HG03469 (cell line): ENCODE measurements at regions not wholly inside any gene's neighbourhood (a gene's known extent, or its start where the extent isn't known, plus 50 kb on each side); places are given as distances from the start of the nearest gene placed in this dataset.

ENCODE experiments used
- ATAC-seq: cut with Tn5 transposase; IDR thresholded peaks from one replicate; pipeline ENCODE4 v1.9.1; 2021; ENCODE audit warnings: mild to moderate bottlenecking, moderate library complexity, moderate number of reproducible peaks; ENCODE audit not compliant: unreplicated experiment

- ATAC-seq: peak; percentile 95
Measured at GRCh38 chr6:165884813-165885765, 222.0 kb upstream of the PDE10A start.

- no peak for ATAC-seq
Measured at GRCh38 chr6:165883851-165884640, 221.0 kb upstream of the PDE10A start.

- no peak for ATAC-seq
Measured at GRCh38 chr6:165881806-165882205, 218.8 kb upstream of the PDE10A start.

- no peak for ATAC-seq
Measured at GRCh38 chr6:165880686-165881085, 217.6 kb upstream of the PDE10A start.

GRCh38 chr6:165877773-165878172, 214.7 kb upstream of the PDE10A start:
- no peak for ATAC-seq

GRCh38 chr6:165877192-165877591, 214.2 kb upstream of the PDE10A start:
- no peak for ATAC-seq

GRCh38 chr6:165876588-165876987, 213.5 kb upstream of the PDE10A start:
- no peak for ATAC-seq

GRCh38 chr6:165875946-165876345, 212.9 kb upstream of the PDE10A start:
- ATAC-seq: no peak

GRCh38 chr6:165873976-165874375, 210.9 kb upstream of the PDE10A start:
- no peak for ATAC-seq

- ATAC-seq: no peak
Measured at GRCh38 chr6:165872811-165873210, 209.8 kb upstream of the PDE10A start.

- ATAC-seq: no peak
Measured at GRCh38 chr6:165872311-165872710, 209.3 kb upstream of the PDE10A start.

- no peak for ATAC-seq
Measured at GRCh38 chr6:165871571-165871970, 208.5 kb upstream of the PDE10A start.

GRCh38 chr6:165869526-165869925, 206.5 kb upstream of the PDE10A start:
- no peak for ATAC-seq

GRCh38 chr6:165864925-165865324, 201.9 kb upstream of the PDE10A start:
- no peak for ATAC-seq

- ATAC-seq: no peak
Measured at GRCh38 chr6:165864218-165864617, 201.2 kb upstream of the PDE10A start.

GRCh38 chr6:165863801-165864200, 200.8 kb upstream of the PDE10A start:
- ATAC-seq: no peak

- no peak for ATAC-seq
Measured at GRCh38 chr6:165862813-165863212, 199.8 kb upstream of the PDE10A start.

GRCh38 chr6:165861226-165861625, 198.2 kb upstream of the PDE10A start:
- no peak for ATAC-seq

- ATAC-seq: no peak
Measured at GRCh38 chr6:165858586-165858985, 195.5 kb upstream of the PDE10A start.

- ATAC-seq: no peak
Measured at GRCh38 chr6:165855856-165856255, 192.8 kb upstream of the PDE10A start.

- no peak for ATAC-seq
Measured at GRCh38 chr6:165854863-165855593, 192.0 kb upstream of the PDE10A start.
